Ecto neural progenitor cell (in vitro differentiated cells): ENCODE measurements at regions not wholly inside any gene's neighbourhood (a gene's known extent, or its start where the extent isn't known, plus 50 kb on each side); places are given as distances from the start of the nearest gene placed in this dataset.

ENCODE experiments used
- DNase-seq: peaks from one replicate; pipeline ENCODE4 v3.0.0-alpha.2; 2018; ENCODE audit warnings: low spot score

DNA sequence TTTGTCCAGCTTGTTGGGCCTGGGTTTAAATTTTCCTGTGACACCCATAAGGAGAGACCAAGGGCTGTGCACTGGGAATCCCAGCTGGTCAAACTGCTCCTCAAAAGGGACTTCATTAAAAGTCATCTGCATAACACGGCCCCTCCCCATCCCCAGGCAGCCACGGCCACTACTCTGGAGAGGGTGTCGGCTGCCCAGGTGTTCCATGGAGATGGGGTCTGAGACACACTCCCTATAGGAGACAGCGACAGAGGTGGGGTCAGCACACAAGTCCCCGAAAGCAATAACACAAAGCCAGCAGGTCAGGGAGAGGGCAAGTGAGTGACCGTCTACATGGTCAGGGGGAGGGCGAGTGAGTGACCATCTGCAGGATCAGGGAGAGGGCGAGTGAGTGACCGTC is 75.6 kb upstream of the BCL11B start:
- no peak for DNase-seq

GRCh38 chr14:99346470-99347080 is 74.6 kb upstream of the BCL11B start:
- DNase-seq: no peak

- no peak for DNase-seq
These were observed 73.5 kb upstream of the BCL11B start for GRCh38 chr14:99345472-99345871.

GRCh38 chr14:99344051-99344758 is 72.2 kb upstream of the BCL11B start:
- DNase-seq: no peak

- DNase-seq: no peak
These were observed 70.9 kb upstream of the BCL11B start for GRCh38 chr14:99342906-99343305.

DNA sequence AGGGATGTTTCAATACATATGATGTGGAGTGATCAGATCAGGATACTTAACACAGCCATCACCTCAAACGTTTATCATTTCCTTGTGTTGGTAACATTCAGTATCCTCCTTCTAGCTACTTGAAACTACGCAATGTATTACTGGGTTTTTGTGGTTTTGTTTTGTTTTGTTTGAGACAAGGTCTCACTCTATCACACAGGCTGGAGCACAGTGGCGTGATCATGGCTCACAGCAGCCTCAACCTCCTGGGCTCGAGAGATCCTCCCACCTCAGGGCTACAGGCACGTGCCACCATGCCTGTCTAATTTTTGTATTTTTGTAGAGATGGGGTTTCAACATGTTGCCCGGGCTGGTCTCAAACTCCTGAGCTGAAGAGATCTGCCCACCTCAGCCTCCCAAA is 70.2 kb upstream of the BCL11B start:
- DNase-seq: no peak

DNA sequence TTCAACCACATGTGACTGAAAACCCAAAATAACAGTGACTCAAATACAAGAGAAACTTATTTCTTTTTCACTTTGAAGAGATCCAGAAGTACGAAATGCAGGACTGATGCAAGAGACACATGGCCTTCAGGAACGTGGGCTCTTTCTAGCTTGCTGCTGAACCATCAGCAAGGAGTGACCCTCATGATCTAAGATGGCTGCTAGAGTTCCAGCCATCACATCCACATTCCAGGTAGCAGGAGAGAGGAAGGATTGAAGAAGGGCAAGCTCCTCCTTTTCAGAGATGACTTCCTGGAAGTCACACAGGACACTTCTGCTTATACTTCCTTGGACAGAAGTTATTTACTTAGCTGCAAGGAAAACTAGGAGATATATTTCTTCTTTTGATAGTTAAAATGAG is 67.6 kb upstream of the BCL11B start:
- no peak for DNase-seq

DNA sequence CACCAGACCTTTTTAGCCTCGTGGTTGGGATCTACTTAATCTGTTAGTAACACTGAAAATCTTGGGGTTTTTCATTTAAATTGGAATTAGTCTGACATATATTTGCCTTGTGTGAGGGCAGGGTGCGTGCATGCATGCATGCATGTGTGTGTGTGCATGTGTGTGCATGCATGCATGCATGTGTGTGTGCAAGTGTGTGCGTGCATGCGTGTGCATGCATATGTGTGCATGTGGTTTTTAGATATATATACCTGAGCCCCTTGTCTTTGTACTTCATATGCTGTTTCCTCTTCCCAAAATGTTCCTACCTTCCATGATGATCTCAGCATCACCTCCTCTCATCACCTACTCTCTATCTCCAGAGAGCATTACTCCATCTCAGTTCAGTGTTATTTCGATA is 66.3 kb upstream of the BCL11B start:
- no peak for DNase-seq

- no peak for DNase-seq
These were observed 62.0 kb upstream of the BCL11B start for GRCh38 chr14:99333841-99334635.

DNA sequence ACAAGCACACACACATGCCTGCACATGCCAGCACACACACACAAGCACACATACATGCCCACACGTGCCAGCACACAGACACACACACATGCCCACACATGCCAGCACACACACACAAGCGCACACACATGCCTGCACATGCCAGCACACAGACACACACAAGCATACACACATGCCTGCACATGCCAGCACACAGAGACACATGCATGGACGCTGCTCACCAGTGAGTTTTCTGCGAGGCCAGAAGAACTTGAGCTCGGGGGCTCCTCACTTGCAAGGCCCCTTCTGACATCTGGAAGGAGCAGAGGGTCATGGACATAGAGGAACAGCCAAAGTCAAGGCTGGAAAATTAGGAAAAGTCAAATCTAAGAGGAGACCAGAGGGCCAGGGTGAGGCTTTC is 61.2 kb upstream of the BCL11B start:
- no peak for DNase-seq

DNA sequence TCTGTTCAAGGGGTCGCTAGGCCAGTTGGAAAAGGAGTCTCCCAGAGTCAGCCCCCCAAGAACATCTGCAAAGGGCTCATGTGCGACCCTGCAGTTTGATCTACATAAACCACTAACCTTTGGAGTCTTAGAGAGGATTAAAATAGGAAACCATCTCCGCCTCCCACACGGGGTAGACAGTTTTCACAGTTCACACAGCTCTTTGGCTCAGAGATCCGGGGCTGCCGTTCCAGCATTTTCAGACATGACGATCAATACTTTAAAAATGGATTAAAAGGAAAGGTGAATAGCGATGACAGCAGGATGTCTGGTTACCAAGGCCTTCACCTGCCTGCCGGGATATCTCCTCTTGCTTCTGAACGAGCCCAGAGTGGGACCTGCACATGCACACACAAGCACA is 59.8 kb upstream of the BCL11B start:
- no peak for DNase-seq

- no peak for DNase-seq
These were observed 58.6 kb upstream of the BCL11B start for GRCh38 chr14:99330316-99331240.

DNA sequence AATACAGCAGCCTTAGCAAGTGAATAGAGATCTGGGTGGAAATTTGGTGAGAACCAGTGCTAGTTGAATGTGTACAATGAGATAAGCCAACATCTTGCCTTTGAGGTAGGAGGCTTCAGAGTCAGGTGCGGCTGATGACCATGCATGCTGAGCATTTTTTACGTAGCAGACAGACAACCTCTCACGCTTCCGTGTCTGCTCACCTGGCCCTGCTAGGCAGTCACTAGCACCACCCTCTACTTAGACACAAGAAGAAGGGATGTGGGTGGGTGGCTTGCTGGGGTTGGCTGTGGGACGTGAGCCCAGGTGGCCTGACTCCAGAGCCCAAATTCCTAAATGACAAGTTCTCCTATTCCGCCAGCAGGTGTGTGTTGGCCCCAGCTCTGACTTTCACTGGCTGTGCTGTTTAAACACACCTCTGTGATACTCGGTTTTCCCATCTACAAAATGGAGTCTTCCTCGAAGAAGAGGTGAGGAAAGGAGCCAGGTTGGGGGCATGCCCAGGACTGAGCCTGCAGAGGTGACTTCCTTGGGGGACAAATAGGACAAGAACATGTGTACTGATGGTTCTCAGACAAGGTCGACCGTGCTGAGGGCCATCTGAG is 57.8 kb upstream of the BCL11B start:
- DNase-seq: no peak

DNA sequence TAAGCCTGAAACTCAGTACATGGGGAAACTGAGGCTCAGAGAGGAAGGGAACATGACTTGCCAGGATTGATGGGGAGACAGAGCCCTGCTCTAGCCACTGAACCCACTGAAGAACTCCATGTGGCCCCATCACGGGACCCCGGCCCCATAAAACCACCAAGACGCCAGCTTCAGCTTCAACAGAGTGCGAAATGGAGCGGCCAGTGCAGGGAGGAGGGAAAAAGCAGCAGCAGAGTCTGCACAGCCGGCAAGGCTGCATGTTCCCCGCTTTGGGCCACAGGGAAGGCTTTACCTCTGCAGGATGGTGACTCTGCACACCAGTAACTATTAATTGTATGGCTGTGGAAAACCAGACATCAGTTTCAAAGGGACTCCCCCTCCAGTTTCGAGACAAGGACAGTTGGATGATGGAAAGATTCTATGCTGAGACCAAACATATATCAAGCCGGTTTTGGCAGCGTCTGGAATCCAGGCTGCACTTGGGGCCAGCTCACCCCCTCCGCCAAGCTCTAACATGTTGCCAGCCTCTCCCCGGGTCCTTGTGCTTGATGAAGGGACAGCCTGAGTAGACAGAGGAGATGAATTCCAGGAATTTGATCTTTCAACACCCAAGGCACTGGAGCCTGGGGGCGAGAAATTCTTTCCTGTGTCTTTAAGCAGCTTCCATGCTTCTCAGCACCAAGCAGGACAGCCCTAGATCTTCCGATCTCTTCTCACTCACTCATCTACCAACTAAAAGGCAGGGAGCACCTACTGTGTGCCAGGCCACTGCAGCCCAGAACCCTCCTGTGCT is 55.7 kb upstream of the BCL11B start:
- DNase-seq: peak; percentile 51

DNA sequence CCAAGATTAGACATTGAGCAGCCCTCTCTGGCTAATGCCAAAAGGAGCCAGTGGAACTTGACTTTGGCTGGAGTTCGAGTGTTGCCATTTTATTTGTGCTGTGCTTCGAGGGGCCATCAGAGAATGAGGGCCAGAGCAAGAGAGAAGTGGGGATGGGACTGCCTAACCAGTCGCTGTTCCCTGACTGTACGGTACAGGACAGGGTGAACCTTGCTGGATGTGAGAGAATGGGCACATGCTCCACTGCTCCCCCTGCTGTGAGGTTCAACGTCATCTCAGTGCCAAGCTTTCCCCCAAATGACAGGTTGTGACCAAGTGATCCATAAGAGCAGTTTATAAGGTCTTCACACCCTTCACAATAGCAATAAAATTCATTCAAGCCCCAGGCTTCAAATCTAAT is 55.1 kb upstream of the BCL11B start:
- DNase-seq: no peak

DNA sequence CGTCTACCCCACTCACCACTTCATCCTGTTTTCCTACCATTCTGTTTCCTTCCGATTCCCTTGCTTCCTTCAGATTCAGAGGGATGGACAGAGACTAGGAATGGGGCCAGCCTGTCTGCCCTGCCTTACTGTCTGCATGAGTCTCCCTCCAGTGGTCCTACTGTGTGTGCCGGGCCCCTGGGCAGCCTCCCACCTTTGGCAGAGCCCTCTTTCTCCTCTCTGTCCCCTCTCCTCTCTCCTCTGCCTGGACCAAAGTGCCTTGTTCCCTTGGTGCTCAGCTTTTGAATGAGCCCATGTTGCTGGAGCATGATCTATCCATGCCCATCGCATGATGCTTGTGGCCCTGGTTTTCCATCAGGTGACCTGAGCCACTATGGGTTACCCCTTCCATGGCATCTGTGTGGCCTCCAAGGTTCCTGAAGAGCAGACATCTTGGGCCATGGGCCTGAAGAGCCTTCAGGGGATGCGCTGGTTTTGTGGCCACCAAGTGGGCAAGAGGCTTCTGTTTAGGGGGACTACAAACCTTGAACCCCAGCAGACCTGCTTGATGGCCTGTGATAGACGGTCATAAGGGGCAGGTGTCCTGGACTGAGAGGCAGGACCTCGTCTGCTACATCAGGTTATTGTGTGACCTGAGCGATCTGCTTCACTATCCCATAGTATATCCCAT is 54.2 kb upstream of the BCL11B start:
- no peak for DNase-seq

GRCh38 chr14:99325591-99325990 is 53.6 kb upstream of the BCL11B start:
- no peak for DNase-seq

DNA sequence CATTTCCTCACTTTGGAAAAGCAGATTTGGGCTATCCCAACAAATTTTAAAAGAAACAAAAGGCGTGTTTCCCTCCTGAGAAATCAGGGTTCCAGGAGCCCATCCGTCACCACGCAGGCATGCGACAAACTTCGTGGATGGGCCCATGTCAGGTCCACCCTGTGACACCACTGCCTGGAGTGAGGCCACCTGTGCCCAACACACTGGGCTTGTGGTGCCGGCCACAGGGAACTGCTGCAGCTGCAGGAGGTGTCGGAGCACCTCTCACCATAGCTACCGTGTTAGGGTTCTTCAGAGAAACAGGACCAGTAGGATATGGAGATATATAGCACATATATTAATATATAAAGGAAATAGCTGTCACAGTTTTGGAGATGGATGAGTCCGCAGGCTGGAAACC is 53.0 kb upstream of the BCL11B start:
- DNase-seq: no peak

DNA sequence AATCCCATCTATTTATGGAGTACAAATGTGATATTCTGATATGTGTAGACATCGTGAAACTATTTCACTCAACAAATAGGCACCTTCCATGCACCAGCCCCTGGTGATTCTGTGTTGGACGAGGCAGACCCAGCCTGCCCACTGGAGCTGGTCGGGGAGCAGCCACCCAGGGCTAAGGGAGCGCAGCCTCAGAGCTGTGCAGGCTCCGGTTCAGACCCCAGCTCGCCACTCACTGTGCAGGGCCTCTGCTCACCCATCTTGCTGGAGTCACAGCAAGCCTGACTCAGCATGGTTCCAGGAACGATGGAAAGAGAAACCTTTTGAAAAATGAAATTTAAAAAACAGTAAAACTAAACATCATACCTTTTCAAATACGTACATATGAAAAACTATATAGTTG is 52.3 kb upstream of the BCL11B start:
- DNase-seq: no peak

DNA sequence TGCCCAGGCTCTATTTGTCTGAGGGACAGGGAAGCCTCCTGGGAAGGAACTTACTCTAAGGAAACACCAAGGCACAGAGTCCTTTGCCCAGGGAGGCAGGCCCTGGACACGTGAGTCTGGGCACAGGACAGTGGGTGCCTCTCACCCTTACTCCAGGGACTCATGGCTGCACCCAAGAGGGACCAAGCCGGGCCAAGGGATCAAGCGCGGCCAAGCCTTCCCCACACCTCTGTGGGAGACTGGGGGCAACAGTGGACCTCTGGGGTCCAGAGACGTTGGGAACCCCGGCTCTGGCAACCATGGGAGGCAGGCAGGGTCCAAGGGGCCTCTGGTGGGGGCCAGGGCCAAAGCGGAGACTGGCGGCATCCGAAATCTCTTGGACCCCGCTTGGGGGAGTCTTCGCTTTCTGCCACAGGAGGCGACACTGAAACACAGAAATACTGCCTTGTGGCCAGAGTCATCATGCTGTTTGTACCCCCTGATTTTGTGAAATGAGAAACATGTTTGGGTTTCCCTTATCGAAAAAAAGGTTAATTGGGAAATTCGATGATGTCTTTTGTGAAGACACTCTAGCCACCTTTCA is 51.7 kb upstream of the BCL11B start:
- DNase-seq: peak; percentile 41
